PFSK-1 (cell line): ENCODE measurements at regions not wholly inside any gene's neighbourhood (a gene's known extent, or its start where the extent isn't known, plus 50 kb on each side); places are given as distances from the start of the nearest gene placed in this dataset.

Experiments
- FOXP2 ChIP-seq: optimal IDR thresholded peaks from 2 replicates; pipeline ENCODE3; 2011; ENCODE audit warnings: borderline replicate concordance, control low read depth, inconsistent platforms; ENCODE audit not compliant: insufficient read depth; ENCODE audit errors: extremely low read length, extremely low read depth
- POLR2AphosphoS5 ChIP-seq: IDR thresholded peaks from 2 replicates; pipeline ENCODE4 v1.6.1; 2012; ENCODE audit warnings: low read depth, mild to moderate bottlenecking, control low read depth, low read length, moderate library complexity
- SIN3A ChIP-seq: IDR thresholded peaks from 2 replicates; pipeline ENCODE4 v1.6.1; 2012; ENCODE audit warnings: mild to moderate bottlenecking, low read length, moderate library complexity, borderline replicate concordance; ENCODE audit not compliant: insufficient read depth

DNA sequence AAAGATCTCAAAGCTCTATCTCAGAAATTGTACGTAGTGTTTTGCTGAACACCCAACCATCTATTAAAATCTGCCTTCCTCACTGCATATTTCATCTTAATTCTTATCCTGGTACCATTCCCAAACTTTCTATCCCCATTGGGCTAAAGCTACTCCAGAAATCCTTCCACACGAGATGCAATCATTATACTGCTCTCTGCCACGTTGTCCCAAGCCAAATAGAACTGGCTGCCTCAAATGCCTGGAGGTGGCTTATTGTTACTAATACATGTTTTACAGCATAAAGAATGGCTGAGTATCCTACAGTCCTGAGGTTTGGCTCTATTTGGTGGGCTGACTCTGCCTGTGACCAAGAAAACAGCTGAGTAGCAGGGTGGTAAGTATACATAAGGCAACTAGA lies 306.0 kb upstream of the ACVR2A start:
- TF ChIP-seq POLR2AphosphoS5 (no peak), SIN3A (no peak), FOXP2 (no peak)
